ENCODE measurements at regions not wholly inside any gene's neighbourhood (a gene's known extent, or its start where the extent isn't known, plus 50 kb on each side); places are given as distances from the start of the nearest gene placed in this dataset.

DNA sequence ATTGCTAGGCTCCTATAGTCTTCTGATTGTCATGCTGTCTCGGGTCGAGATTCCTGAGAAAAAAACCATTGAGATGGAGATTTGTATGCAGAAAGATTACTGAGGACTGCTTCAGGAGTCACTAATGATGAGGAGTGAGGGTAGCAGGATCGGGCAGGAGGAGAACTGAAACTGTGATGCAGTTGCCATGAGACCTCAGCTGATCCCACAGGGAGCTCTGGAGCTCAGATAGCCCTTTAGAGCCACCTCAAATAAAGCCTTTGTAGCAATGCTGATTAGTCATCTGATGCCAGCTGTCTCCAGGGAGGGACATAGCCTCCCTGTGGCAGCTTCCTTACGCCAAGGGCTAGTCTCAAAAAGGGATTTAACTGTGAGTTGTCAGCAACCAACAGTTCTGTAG is 256.9 kb downstream of the DMAC1 start:
- Mint-ChIP-seq H3K4me1 (ENCODE audit: low read depth) (no peaks in the 10 kb centered on the region), H3K36me3 (no peaks in the 10 kb centered on the region), H3K27me3 (peaks cover 2% of the 10 kb centered on the region), H3K27ac (no peak overlapping the region), H3K4me3 (no peak overlapping the region), H3K9me3 (ENCODE audit: low read depth) (no peaks in the 10 kb centered on the region)

DNA sequence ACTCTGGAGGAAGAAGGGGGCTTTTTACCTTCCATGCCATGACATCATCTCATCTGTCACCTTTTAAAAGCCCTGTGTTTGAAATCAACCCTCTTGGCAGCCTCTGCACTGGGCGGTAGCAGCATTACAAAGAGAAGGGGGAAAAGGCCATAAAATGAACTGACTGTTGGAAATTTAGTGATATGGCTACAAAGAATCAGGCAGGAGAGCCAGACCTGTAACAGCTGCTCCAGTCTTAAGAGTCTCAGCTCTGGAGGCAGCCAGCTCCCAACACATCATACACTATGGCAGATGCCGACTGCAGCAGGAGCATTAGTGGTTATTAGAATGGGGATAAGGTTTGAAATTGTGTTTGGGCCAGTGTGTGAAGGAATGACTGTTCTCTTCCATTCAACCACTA is 257.5 kb downstream of the DMAC1 start:
- no peaks in the 10 kb centered on the region for H3K4me1 Mint-ChIP-seq (ENCODE audit: low read depth)
- H3K27ac Mint-ChIP-seq, result no peak overlapping the region
- peaks cover 2% of the 10 kb centered on the region for H3K27me3 Mint-ChIP-seq
- H3K9me3 Mint-ChIP-seq (ENCODE audit: low read depth), result no peaks in the 10 kb centered on the region
- no peak overlapping the region for H3K4me3 Mint-ChIP-seq
- H3K36me3 Mint-ChIP-seq, result no peaks in the 10 kb centered on the region

DNA sequence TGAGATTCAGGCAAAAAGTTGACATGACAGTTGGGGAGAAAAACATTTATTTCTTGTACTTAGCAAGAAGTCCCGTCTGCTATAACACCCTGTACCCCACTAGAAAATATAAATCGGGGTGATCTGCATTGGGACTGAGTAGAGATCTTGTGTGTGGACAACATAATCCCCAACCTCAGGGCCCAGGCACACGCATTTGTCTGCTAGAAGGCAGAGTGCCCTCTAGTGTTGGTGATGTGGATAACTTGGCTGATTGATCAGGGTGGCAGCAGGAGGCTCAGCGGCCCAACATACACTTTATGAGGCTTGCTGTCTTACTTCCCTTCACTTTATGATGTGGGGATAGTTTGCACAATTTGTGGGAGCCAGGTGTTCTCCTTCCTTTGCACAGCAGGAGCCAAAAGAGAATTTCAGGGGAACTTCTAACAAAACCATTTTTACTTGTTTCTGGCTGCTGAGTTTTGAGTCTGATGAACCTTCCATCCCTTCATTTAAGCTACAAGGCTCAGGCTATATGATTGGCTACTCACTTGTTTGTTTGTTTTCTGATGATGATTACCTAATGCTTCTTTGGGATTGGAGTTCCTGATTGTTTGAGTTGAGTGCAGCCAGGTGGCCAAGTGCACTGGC is 263.2 kb downstream of the DMAC1 start:
- Mint-ChIP-seq H3K27ac (no peak overlapping the region), H3K4me3 (no peak overlapping the region), H3K9me3 (ENCODE audit: low read depth) (no peaks in the 10 kb centered on the region), H3K27me3 (peaks cover 11% of the 10 kb centered on the region), H3K36me3 (no peaks in the 10 kb centered on the region), H3K4me1 (ENCODE audit: low read depth) (peaks cover 6% of the 10 kb centered on the region)

DNA sequence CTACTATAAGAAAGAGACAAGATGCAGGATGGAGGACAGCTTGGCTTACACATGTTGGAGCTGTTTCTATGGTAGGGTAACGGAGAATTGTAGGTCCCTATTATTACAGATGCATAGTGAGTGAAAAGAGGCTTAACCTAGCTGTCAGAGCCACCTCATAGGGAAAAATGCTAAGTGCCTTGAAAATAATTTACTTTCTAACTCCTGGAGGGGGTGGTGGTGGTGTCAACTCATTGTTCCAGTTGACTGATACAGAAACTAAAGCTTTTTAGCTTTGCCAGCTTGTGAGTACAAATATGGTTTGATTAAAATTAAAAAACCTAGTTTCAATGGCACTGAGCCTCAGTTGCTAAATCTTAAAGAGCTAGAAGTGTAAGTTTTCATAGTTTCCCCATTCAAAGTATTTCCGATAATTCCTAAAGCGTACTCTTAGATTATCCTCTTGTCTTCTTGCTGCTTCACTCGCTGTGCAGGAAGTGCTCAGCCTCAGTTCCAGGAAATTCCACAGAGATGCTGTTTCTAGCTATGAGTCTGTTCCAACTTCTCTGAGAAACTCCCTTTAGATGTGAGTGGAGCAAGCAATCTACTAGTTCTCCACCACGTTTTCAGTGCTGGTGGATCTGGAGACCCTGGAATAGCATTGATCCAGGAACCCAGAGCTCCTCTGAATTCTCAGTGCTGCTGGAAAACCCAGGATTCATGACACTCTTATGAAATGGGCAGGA is 265.2 kb downstream of the DMAC1 start:
- Mint-ChIP-seq H3K36me3 (no peaks in the 10 kb centered on the region), H3K4me3 (no peak overlapping the region), H3K4me1 (ENCODE audit: low read depth) (peaks cover 6% of the 10 kb centered on the region), H3K27me3 (peaks cover 16% of the 10 kb centered on the region), H3K9me3 (ENCODE audit: low read depth) (no peaks in the 10 kb centered on the region), H3K27ac (no peak overlapping the region)

DNA sequence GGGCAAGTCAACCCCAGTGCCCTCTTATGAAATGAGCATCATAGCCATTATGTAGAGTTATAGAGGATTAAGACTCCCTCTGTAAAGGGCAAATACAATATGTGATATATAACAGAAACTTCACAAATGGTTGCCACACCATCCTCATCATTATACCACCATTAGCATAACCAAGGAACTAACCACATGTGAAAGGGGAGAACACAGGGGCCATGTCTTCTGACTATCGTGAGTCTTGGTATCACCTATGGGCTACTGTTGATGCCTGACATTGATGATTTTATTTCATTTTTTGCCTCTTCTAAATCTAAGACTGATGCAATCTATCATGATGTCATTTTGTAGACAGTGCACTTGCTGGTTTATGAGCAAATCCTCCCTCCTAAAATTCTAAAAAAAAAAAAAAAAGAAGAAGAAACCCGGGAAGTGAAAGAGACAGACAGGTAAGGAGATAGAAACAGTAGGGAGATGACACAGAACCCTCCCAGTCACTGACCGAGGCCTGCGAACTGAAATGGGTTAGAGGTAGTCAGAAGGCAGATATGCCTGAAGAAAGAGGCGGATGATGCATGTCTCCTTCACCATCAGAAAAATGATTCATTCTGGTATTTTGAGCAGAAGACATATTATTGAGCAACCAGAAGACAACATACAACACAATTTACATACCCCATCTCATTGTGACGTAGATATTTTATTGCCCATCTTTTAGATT is 266.0 kb downstream of the DMAC1 start:
- H3K4me3 Mint-ChIP-seq, result no peak overlapping the region

GRCh38 chr9:7523426-7524043 is 276.0 kb downstream of the DMAC1 start:
- Mint-ChIP-seq H3K27ac (no peak overlapping the region), H3K9me3 (ENCODE audit: low read depth) (no peaks in the 10 kb centered on the region), H3K36me3 (no peaks in the 10 kb centered on the region), H3K27me3 (no peaks in the 10 kb centered on the region), H3K4me3 (no peak overlapping the region), H3K4me1 (ENCODE audit: low read depth) (no peaks in the 10 kb centered on the region)

More for the DNA sequence above, 266.0 kb downstream of the DMAC1 start:
- H3K27me3 Mint-ChIP-seq, result peaks cover 19% of the 10 kb centered on the region
- peaks cover 6% of the 10 kb centered on the region for H3K4me1 Mint-ChIP-seq (ENCODE audit: low read depth)
- H3K9me3 Mint-ChIP-seq (ENCODE audit: low read depth), result no peaks in the 10 kb centered on the region
- H3K36me3 Mint-ChIP-seq, result no peaks in the 10 kb centered on the region
- no peak overlapping the region for H3K27ac Mint-ChIP-seq

GRCh38 chr9:7520396-7520795 is 279.2 kb downstream of the DMAC1 start:
- no peak overlapping the region for H3K27ac Mint-ChIP-seq
- no peaks in the 10 kb centered on the region for H3K9me3 Mint-ChIP-seq (ENCODE audit: low read depth)
- no peaks in the 10 kb centered on the region for H3K4me1 Mint-ChIP-seq (ENCODE audit: low read depth)
- no peaks in the 10 kb centered on the region for H3K36me3 Mint-ChIP-seq
- H3K27me3 Mint-ChIP-seq, result no peaks in the 10 kb centered on the region
- no peak overlapping the region for H3K4me3 Mint-ChIP-seq

GRCh38 chr9:7516376-7516775 is 283.2 kb downstream of the DMAC1 start:
- no peak overlapping the region for H3K4me3 Mint-ChIP-seq
- H3K27ac Mint-ChIP-seq, result no peak overlapping the region
- H3K36me3 Mint-ChIP-seq, result no peaks in the 10 kb centered on the region
- no peaks in the 10 kb centered on the region for H3K9me3 Mint-ChIP-seq (ENCODE audit: low read depth)
- H3K4me1 Mint-ChIP-seq (ENCODE audit: low read depth), result no peaks in the 10 kb centered on the region
- H3K27me3 Mint-ChIP-seq, result peaks cover 2% of the 10 kb centered on the region

- Mint-ChIP-seq H3K4me3 (no peak overlapping the region), H3K27ac (no peak overlapping the region), H3K9me3 (ENCODE audit: low read depth) (no peaks in the 10 kb centered on the region), H3K27me3 (peaks cover 4% of the 10 kb centered on the region), H3K36me3 (no peaks in the 10 kb centered on the region), H3K4me1 (ENCODE audit: low read depth) (no peaks in the 10 kb centered on the region)
Measured at GRCh38 chr9:7510199-7510598, 289.4 kb downstream of the DMAC1 start.

GRCh38 chr9:7509576-7510145 is 289.9 kb downstream of the DMAC1 start:
- Mint-ChIP-seq H3K27me3 (peaks cover 4% of the 10 kb centered on the region), H3K27ac (no peak overlapping the region), H3K36me3 (no peaks in the 10 kb centered on the region), H3K9me3 (ENCODE audit: low read depth) (no peaks in the 10 kb centered on the region), H3K4me3 (no peak overlapping the region), H3K4me1 (ENCODE audit: low read depth) (no peaks in the 10 kb centered on the region)

GRCh38 chr9:7508516-7508915 is 291.1 kb downstream of the DMAC1 start:
- Mint-ChIP-seq H3K36me3 (no peaks in the 10 kb centered on the region), H3K4me3 (no peak overlapping the region), H3K27me3 (peaks cover 6% of the 10 kb centered on the region), H3K4me1 (ENCODE audit: low read depth) (no peaks in the 10 kb centered on the region), H3K27ac (no peak overlapping the region), H3K9me3 (ENCODE audit: low read depth) (no peaks in the 10 kb centered on the region)

GRCh38 chr9:7507566-7508270 is 291.9 kb downstream of the DMAC1 start:
- H3K9me3 Mint-ChIP-seq (ENCODE audit: low read depth), result no peaks in the 10 kb centered on the region
- no peaks in the 10 kb centered on the region for H3K4me1 Mint-ChIP-seq (ENCODE audit: low read depth)
- H3K36me3 Mint-ChIP-seq, result no peaks in the 10 kb centered on the region
- no peak overlapping the region for H3K27ac Mint-ChIP-seq
- peaks cover 6% of the 10 kb centered on the region for H3K27me3 Mint-ChIP-seq
- no peak overlapping the region for H3K4me3 Mint-ChIP-seq

- Mint-ChIP-seq H3K36me3 (no peaks in the 10 kb centered on the region), H3K4me3 (no peak overlapping the region), H3K27ac (no peak overlapping the region), H3K9me3 (ENCODE audit: low read depth) (no peaks in the 10 kb centered on the region), H3K4me1 (ENCODE audit: low read depth) (no peaks in the 10 kb centered on the region), H3K27me3 (peaks cover 4% of the 10 kb centered on the region)
Measured at GRCh38 chr9:7507026-7507425, 292.6 kb downstream of the DMAC1 start.

DNA sequence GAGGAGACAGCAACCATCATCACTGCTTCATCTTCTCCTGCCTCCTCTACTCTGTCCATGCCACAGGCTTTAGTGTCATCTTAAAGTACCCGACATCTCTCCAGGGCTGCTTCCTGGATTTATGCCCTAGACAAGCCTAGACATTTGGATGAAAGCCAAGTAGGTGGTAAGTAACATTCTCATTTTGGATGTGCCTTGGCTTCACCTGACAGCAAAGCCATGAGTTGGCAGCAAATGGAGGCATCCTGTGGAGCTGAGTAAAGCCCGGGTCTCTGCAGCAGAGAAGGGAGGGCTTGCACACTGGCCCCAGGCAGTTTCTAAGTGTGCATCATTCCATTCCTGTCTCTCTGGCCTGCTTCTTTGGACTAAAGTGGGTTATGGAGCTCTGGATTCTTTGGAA is 299.1 kb downstream of the DMAC1 start:
- no peaks in the 10 kb centered on the region for H3K4me1 Mint-ChIP-seq (ENCODE audit: low read depth)
- no peaks in the 10 kb centered on the region for H3K9me3 Mint-ChIP-seq (ENCODE audit: low read depth)
- H3K36me3 Mint-ChIP-seq, result no peaks in the 10 kb centered on the region
- H3K27ac Mint-ChIP-seq, result no peak overlapping the region
- H3K4me3 Mint-ChIP-seq, result no peak overlapping the region
- peaks cover 6% of the 10 kb centered on the region for H3K27me3 Mint-ChIP-seq

Measured in activated naive CD8-positive, alpha-beta T cell (primary cell).